HUDEP-2 (cell line): ENCODE measurements at regions not wholly inside any gene's neighbourhood (a gene's known extent, or its start where the extent isn't known, plus 50 kb on each side); places are given as distances from the start of the nearest gene placed in this dataset.
"Not testable (repeated sequence)": the region's sequence is repeated elsewhere in the genome, so short reads cannot be mapped to it uniquely, and the experiment has no call there.

Experiments used
- DNase-seq, 76 experiments: peaks; one replicate each; lab custom pipeline; 2025; ENCODE audit not compliant: unreplicated experiment in 76 of 76; lab: John Stamatoyannopoulos, UW

DNA sequence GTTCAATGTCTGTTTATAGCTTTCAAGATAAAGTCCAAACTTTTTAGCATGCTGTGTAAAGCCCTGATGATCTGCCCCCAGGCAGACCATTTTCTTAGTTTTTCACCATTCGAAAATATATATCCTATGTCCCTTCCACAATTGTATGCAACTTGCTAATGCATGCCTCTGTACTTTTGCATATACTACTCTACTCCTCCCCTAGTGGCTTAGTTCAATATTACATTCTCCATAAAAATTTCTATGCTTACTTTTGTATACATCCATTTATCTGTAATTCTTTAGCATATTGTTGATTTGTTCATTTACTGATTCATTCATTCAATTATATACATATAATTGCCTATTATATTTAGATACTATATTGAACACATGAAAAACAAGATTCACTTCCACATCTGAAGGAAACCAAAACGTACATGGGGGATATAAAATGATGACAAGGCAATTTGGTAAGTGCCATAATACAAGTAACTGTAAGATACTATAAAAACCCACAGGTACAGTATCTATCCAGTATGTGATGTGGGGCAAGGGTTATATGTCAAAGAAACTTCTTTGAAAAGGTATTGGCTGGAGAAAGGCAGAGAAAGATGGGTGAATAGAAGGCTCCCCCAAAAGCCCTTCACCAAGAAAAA lies 902.5 kb downstream of the FAM133A start:
- no peak for DNase-seq

DNA sequence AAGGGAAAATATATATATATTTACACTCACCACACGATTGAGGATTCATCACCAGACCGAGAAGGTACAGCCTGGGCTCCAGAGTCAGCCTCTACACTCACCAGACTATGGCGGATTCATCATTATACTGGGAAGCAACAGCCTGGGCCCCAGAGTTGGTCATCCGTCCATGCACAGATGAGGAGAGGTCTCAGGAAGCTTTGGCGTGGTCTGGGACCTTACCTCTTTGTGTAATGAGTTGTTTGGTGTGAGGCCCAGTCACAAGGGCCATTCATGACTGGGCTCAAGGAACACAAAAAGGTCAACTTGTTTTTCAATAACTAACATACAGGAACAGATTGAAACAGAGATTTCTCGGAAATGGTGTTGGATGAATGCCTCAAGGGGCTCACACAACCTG lies 926.1 kb downstream of the FAM133A start:
- DNase-seq: no peak

DNA sequence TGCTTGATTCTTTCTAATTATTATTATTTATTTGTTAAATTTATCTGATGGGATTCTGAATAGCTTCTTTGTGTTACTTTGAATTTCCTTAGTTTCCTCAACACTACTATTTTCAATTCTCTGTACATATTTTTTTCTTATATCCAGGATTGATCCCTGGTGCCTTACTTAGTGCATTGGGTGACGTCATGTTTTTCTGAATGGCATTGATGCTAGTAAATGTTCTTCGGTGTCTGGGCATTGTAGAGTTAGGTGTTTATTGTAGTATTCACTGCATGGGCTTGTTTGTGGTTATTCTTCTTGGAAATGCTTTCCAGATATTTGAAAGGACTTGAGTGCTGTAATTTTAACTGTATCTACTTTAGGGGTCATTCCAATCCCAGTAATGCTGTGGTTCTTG lies 938.1 kb downstream of the FAM133A start:
- DNase-seq: no peak

DNA sequence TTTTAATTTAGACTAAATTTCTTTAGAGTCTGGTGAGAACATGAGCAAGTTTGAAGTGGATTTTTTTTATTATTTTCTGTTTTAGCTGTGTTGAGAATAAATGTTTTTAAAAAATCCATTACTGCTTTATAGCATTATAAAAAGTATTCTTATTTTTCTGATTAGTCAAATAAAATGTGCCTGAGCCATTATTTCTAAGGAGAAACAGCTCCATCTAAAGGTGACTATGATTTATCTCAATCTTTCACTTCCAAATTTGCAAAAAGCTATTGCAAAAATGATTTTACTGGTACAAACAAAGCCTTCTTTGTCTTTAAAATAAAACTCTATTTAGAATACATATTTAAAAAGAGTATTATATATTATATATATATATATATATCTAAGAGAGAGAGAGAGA lies 959.2 kb downstream of the FAM133A start:
- no peak for DNase-seq

DNA sequence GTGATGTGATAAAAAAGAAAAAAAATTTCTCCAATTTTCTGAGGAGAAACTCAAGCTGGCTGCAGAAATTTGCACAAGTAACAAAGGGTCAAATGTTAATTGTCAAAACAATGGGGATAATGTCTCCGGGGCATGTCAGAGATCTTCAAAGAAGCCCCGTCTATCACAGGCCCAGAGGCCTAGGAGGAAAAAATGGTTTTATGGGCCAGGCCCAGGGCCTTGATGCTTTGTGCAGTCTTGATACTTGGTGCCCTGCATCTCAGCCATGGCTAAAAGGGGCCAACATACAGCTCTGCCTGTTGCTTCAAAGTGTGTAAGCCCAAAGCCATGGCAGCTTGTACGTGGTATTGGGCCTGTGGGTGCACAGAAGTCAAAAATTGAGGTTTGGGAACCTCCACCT lies 961.0 kb downstream of the FAM133A start:
- DNase-seq: no peak

DNA sequence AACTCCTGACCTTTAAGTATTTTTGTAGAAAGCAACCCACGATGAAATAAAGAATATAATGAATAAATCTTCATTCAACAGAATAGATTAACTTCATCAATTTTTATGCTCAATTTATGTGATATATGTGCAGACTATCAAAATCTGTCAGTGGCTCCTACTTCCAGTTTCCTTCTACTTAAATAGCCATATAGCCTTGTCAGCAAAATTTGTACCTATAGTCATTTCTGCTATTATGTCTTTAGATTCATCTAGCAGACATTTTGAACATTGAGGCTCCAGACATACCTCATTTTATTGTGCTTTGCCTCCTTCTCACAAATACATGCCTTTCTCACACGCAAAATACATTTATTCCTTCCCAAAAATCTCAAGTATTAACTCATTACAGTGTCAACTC lies 971.7 kb downstream of the FAM133A start:
- DNase-seq: no peak

DNA sequence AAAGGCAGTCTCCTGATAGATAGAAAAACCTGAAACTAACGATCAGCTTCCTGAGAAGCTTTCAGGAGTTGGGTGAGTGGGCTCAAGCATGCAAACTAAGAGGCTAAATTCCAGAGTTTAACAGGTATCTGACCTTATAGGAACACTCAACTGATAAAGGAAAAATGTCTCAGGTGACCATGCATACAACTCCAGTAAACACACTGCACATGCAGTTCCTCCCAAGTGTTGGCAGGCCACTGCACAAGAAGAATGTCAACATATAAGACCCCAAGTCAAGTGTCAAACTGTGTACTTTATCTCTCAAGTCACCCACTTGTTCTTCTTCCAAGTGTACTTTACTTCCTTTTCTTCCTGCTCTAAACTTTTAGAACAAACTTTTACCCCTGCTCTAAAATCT lies 981.2 kb downstream of the FAM133A start:
- no peak for DNase-seq

DNA sequence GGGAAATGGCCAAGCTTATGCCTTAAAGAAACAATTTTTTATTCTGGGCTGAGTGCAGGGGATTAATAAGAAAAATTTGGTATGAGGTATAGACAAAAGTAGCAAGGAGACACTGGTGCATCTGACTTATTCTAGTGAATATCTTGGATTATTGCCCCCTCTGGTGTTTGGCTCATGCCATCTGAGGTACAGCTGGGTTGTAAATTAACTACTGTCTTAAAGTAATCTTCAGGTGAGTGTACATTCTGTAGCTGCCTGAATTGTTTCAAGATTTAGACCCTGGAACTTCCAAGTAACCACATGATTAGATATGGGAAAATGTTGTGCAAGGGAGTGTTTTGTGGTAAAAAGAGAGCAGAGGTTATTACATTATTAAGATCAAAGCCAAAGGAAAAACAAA lies 988.7 kb downstream of the FAM133A start:
- DNase-seq: no peak

DNA sequence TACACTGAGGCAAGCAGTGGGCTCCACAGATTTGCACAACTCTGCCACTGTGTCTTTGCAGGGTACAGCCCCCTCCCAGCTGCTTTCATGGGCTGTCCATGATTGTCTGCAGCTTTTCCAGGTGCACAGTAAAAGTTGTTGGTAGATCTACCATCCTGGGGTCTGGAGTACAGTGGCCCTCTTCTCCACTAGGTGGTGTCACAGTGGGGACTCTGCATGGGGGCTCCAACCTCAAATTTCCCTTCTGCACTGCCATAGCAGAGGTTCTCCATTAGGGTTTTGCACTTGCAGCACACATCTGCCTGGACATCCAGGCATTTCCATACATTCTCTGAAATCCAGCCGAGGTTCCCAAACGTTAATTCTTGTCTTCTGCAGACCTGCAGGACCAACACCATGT lies 1002.3 kb downstream of the FAM133A start:
- DNase-seq: no peak

DNA sequence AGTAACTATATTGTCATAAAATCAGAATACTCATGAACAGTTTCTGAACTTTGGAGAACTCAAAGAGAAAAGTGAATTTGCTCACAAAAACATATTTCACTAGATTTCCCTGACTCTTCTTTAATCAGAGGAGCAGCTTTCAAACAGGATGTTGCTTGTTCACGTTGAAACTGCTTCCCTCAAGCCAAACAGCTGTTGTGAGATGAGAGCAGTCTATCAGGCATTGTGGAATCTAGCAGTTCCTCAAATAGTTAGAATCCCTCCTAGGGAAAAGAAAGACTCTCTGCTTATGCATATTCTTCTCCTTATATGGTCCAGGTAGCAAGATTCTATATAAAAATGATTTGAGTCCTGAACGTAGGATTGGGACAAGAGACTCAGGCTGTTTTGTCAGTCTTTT lies 1012.1 kb downstream of the FAM133A start:
- DNase-seq: no peak

DNA sequence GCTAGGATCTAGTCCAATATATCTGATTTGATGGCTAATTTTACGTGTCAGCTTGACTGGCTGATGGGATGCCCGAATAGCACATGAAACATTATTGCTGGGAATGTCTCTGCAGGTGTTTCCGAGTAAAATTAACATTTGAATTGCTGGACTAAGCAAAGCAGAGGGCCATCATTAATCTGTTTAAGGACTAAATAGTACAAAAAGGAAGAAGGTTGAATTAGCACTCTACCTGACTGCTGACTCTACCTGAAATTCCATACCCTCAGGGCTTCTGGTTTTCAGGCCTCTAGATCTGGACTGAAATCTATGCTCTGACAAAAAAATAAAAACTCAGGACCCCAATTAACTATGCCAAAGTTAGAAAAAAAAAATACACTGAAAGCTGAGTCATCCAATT lies 1021.9 kb downstream of the FAM133A start:
- no peak for DNase-seq

DNA sequence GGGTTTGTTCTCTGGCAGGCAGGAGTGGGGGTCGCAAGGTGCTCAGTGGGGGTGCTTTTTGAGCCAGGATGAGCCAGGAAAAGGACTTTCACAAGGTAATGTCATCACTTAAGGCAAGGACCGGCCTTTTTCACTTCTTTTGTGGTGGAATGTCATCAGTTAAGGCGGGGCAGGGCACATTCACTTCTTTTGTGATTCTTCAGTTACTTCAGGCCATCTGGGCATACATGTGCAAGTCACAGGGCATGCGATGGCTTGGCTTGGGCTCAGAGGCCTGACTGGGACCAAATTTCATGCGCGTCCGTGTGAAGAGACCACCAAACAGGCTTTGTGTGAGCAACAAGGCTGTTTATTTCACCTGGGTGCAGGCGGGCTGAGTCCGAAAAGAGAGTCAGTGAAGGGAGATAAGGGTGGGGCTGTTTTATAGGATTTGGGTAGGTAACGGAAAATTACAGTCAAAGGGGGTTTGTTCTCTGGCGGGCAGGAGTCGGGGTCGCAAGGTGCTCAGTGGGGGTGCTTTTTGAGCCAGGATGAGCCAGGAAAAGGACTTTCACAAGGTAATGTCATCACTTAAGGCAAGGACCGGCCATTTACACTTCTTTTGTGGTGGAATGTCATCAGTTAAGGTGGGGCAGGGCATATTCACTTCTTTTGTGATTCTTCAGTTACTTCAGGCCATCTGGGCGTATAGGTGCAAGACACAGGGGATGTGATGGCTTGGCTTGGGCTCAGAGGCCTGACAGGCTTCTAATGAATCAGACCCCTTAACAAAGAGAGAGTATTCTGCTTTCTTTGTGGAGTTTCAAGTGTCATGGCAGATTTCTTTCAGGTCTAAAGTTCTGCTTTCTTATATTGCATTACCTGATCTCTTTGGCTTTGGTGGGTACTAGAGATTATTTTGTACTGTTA lies 1030.6 kb downstream of the FAM133A start:
- not testable (repeated sequence) for DNase-seq

DNA sequence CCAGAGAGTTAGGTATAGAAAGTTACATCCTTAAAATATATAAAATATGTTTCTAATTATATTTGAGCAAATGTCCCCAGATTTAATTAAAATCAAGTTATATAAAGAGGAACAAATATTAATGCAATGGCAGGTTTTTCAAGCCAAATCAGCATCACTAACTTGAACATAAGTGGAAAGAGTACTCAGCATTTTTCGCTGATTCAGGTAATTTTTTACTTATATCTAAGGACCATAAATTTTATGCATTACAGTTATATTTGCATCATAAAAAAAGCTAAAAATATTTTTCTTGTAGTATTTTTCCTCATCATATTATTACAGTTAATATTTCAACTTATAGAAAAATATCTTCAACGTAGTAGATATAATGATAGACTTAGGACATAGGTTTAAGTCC lies 1047.4 kb downstream of the FAM133A start:
- no peak for DNase-seq

DNA sequence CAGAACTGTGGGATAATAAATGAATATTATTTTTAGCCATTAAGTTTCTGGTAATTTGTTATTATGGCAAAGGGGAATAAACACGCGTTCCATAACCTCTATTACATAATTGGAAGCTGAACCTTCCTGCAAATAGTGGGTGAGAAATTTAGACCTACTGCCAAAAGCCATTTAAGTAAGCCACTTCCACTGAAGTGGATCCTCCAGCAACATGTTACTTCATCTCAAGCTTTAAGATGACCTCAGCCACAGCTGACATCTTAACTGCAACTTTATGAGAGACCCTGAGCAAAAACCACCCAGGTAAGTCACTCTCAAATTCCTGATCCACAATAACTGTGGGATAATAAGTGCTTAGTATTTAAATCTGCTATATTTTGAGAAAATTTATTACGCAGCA lies 1048.6 kb downstream of the FAM133A start:
- DNase-seq: no peak

DNA sequence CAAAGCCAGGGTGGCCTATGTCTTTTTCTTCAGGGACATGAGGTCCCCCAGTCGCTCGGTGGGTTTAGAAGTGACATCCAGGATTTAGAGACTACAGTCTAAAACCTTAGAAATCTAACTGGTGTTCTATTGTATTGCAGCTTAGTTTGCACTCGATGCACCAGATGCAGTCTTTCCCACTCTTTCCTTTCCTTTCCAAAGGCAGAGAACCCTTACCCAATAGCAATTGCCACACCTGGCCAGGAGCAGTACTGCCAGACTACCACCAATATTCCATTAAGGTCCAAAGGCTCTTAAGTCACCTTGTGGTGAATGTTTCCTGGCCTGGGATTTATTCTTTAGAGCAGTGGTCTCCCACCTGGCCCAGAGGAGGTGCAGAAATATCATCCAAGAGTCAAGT lies 1068.8 kb downstream of the FAM133A start:
- DNase-seq: no peak

DNA sequence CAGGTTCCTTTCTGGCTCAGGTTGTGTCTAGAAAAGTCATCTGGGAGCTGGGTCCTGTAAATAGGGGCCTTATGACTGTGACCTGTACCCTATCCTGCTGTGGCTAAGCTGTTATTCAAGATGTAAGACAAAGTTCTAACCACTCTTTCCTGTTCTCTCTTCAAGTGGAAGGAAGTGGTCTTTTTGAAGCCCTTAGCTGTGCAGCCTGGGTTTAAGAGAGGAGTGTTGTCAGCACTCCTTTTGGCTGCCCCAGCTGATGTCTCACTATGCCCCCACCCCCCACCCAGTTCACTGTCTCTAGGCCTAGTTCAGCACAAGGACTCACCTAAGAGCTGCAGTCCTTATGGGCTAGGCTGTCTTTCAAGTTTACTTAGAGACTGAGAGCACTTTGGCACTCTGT lies 1069.5 kb downstream of the FAM133A start:
- DNase-seq: no peak

DNA sequence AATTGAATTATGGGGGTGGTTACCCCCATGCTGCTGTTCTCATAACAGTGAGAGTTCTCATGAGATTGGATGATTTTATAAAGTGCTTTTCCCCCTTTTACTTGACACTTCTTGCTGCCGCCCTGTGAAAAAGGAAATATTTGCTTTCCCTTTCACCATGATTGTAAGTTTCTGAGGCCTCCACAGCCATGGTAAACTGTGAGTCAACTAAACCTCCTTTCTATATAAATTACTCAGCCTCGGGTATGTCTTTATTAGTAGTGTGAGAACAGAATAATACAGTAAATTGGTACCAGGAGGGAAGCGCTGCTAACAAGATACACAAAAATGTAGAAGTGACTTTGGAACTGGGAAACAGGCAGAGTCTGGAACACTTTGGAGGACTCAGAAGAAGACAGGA lies 1070.8 kb downstream of the FAM133A start:
- no peak for DNase-seq

DNA sequence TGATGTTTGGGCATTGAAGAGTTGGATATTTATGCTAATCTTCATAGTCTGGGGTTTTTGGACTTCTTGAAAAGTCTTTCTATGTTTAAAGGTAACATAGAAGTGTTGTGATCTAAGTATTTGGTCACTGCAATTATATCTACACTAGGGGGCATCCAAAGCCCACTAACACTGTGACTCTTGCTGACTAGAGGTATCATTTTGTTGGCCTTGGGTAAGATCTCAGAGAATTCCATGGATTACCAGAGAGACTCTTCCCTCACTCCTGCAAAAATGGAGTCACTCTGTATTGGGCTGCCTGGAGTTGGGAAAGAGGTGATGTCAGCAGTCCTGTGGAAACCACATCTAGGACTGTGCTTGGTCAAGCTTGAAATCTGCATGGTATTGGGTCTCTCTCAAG lies 1077.6 kb downstream of the FAM133A start:
- no peak for DNase-seq

DNA sequence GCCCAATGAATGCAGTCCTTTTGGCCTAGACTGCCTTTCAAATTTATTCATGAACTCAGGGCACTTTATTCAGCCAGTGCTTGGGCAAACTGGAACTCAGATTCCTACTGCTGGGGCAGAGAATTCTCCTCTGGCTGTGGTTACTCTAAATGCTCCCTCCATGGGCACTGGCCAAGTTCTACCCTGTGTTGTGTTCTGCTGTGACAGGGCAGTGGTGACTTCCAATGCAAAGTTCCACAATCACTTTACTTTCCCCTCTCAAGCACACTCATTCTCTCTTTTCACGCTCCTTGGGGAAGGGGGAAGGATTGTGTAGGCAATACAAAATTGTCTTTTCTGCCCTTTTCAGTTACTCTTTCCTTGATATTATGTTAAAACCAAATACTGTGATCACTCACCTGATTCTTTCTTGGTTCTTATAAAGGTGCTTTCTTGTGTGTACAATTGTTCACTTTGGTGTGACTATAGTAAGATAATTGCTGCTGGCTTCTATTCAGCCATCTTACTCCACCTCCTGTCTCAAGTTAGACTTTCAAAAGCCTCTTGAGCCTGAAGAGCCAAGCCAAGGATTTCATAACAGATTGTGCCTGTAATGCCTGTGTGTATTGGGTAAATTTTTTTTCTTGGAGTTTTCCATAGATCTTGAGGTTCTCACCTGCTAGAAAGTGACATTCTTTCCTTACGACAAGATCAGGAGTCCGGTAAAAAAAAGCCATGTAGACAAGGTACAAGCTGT lies 1078.6 kb downstream of the FAM133A start:
- DNase-seq: no peak

DNA sequence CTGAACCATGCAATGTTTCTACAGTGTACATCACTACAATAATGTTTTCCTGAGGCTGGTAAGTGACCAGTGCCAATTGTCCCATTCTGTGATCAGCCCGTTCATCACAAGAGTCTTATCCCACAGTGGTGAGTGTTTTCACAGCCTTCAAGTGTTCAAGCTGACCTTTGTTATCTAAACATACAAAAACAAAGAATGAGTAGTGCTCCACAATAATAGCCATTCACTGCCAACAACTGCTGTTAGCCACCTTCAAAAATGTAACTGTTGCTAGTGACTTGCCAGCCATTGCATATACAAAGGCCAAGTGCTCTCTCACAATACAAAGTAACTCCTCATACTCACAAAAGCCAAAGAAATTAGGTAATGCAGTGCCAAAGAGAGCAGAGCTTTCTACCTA lies 1084.1 kb downstream of the FAM133A start:
- no peak for DNase-seq

DNA sequence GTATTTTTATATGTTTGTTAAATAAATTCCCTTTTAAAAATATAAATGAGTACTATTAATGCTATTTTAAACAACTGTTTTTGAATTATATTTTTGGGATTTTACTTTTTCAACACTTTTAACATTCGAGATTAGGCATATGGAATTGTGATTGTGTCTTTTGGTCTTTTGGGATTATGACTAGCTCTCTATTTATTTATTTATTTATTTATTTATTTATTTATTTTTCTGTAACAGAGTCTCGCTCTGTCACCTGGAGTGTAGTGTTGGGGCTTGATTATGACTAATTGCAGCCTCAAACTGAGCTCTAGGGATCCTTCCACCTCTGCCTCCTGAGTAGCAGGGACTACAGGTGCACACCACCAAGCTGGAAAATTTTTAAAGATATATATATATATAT lies 1101.6 kb downstream of the FAM133A start:
- no peak for DNase-seq

DNA sequence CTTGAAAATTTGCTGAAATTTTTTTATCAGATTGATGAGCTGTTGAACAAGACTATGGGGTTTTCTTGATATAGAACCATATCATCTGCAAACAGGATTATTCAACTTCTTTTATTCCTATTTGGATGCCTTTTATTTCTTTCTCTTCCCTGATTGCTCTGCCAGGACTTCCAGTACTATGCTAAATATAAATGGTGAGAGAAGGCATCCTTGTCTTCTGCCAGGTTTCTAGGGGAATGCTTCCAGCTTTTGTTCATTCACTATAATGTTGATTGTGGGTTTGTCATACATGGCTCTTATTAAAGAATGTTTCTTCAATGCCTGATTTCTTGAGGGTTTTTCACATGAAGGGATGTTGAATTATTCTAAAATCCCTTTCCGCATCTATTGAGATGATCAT lies 1139.5 kb downstream of the FAM133A start:
- DNase-seq: no peak
